ENCODE measurements at regions not wholly inside any gene's neighbourhood (a gene's known extent, or its start where the extent isn't known, plus 50 kb on each side); places are given as distances from the start of the nearest gene placed in this dataset.

- intact Hi-C loops (cut with DNase I; ENCODE audit: low total_unique reads), result loop anchor here (10.0 kb wide), 1 partner anchor 1678 kb away; no protein-coding TSS in a partner anchor
- Histone ChIP-seq H3K27me3 (no peaks in the 10 kb centered on the region), H3K36me3 (no peaks in the 10 kb centered on the region), H3K4me1 (no peaks in the 10 kb centered on the region), H3K27ac (no peak overlapping the region), H3K9me3 (no peaks in the 10 kb centered on the region), H3K4me3 (peak overlapping the region; percentile 30 to 33 (median 30))
- no peak for DNase-seq (ENCODE audit: low spot score in 2 of 2)
- no peak for TF ChIP-seq POLR2AphosphoS5 (IDR thresholded peaks at IDR 0.05)
- no peak for TF ChIP-seq POLR2A (IDR thresholded peaks at IDR 0.05)
- no peak for TF ChIP-seq CTCF (IDR thresholded peaks at IDR 0.05)
Measured at GRCh38 chr12:25052914-25053211, 104.0 kb upstream of the BCAT1 start.

- no peaks in the 10 kb centered on the region for H3K4me1 ChIP-seq
- H3K27ac ChIP-seq, result no peak overlapping the region
- H3K36me3 ChIP-seq, result no peaks in the 10 kb centered on the region
- intact Hi-C loops (cut with DNase I; ENCODE audit: low total_unique reads), result loop anchor here (10.0 kb wide), 1 partner anchor 1678 kb away; no protein-coding TSS in a partner anchor
- H3K27me3 ChIP-seq, result no peaks in the 10 kb centered on the region
- H3K9me3 ChIP-seq, result peaks cover 2 to 3% of the 10 kb centered on the region in 2 donors
- DNase-seq (ENCODE audit: low spot score in 2 of 2), result no peak
- no peak for TF ChIP-seq POLR2AphosphoS5 (IDR thresholded peaks at IDR 0.05)
- no peak for TF ChIP-seq CTCF (IDR thresholded peaks at IDR 0.05)
- TF ChIP-seq POLR2A (IDR thresholded peaks at IDR 0.05), result no peak
- peak overlapping the region; percentile 30 to 33 (median 30) for H3K4me3 ChIP-seq
Measured at GRCh38 chr12:25052196-25052913, 103.5 kb upstream of the BCAT1 start.

GRCh38 chr12:25051656-25052195 is 102.8 kb upstream of the BCAT1 start:
- intact Hi-C loops (cut with DNase I; ENCODE audit: low total_unique reads), result loop anchor here (10.0 kb wide), 1 partner anchor 1677 kb away; no protein-coding TSS in a partner anchor

GRCh38 chr12:25051171-25051570 is 102.3 kb upstream of the BCAT1 start:
- TF ChIP-seq CTCF (IDR thresholded peaks at IDR 0.05) (no peak), POLR2AphosphoS5 (IDR thresholded peaks at IDR 0.05) (no peak), POLR2A (IDR thresholded peaks at IDR 0.05) (no peak)
- Histone ChIP-seq H3K9me3 (peaks cover 8 to 14% of the 10 kb centered on the region in 2 donors), H3K4me1 (no peaks in the 10 kb centered on the region), H3K27me3 (no peaks in the 10 kb centered on the region), H3K36me3 (no peaks in the 10 kb centered on the region), H3K4me3 (no peak overlapping the region), H3K27ac (no peak overlapping the region)
- DNase-seq (ENCODE audit: low spot score in 2 of 2), result no peak
- intact Hi-C loops (cut with DNase I; ENCODE audit: low total_unique reads), result loop anchor here (10.0 kb wide), 1 partner anchor 1676 kb away; no protein-coding TSS in a partner anchor

More at GRCh38 chr12:25051656-25052195, 102.8 kb upstream of the BCAT1 start:
- no peaks in the 10 kb centered on the region for H3K27me3 ChIP-seq
- H3K4me1 ChIP-seq, result no peaks in the 10 kb centered on the region
- peak overlapping the region in 1 of 3 donors; percentile 33 for H3K4me3 ChIP-seq
- H3K27ac ChIP-seq, result no peak overlapping the region
- H3K9me3 ChIP-seq, result peaks cover 8 to 10% of the 10 kb centered on the region in 2 donors
- H3K36me3 ChIP-seq, result no peaks in the 10 kb centered on the region
- no peak for TF ChIP-seq CTCF (IDR thresholded peaks at IDR 0.05)
- TF ChIP-seq POLR2AphosphoS5 (IDR thresholded peaks at IDR 0.05), result no peak
- TF ChIP-seq POLR2A (IDR thresholded peaks at IDR 0.05), result no peak
- DNase-seq (ENCODE audit: low spot score in 2 of 2), result no peak

GRCh38 chr12:25045869-25046268 is 97.0 kb upstream of the BCAT1 start:
- H3K4me3 ChIP-seq, result no peak overlapping the region
- TF ChIP-seq POLR2AphosphoS5 (IDR thresholded peaks at IDR 0.05) (no peak), CTCF (IDR thresholded peaks at IDR 0.05) (no peak), POLR2A (IDR thresholded peaks at IDR 0.05) (no peak)
- H3K36me3 ChIP-seq, result no peaks in the 10 kb centered on the region
- no peak overlapping the region for H3K27ac ChIP-seq
- H3K9me3 ChIP-seq, result peaks cover 8 to 21% of the 10 kb centered on the region in 2 donors
- intact Hi-C loops (cut with DNase I; ENCODE audit: low total_unique reads), result no loop called here
- no peaks in the 10 kb centered on the region for H3K27me3 ChIP-seq
- DNase-seq (ENCODE audit: low spot score in 2 of 2), result no peak
- no peaks in the 10 kb centered on the region for H3K4me1 ChIP-seq

All from breast epithelium (tissue), 4 donors.